SHP77 (cell line): ENCODE measurements at regions not wholly inside any gene's neighbourhood (a gene's known extent, or its start where the extent isn't known, plus 50 kb on each side); places are given as distances from the start of the nearest gene placed in this dataset.
"Not testable (repeated sequence)": the region's sequence is repeated elsewhere in the genome, so short reads cannot be mapped to it uniquely, and the experiment has no call there.

Source experiments
- DNase-seq, 2 experiments: peaks; one replicate each; lab custom pipeline; 2025; lab: John Stamatoyannopoulos, UW

DNA sequence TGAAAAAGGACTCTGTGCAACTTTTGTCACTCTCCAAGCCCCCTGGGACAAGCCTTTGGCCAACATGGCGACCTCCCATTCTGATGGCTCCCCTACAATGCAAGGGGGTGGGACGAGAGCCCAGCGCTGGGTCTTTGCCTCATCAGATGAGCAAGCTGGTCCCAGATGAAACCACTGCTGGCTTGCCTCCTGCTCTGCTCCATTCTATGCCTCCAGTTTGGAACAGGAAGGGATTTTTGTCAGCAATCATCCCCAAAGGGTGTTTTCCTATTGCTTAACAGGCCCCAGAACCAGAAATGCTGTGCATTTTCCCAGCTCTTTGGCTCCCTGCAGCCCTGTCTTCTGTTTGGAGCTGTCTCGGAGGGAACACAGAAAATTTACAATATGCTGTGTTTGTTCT, 412.7 kb downstream of the MAFB start:
- no peak for DNase-seq

DNA sequence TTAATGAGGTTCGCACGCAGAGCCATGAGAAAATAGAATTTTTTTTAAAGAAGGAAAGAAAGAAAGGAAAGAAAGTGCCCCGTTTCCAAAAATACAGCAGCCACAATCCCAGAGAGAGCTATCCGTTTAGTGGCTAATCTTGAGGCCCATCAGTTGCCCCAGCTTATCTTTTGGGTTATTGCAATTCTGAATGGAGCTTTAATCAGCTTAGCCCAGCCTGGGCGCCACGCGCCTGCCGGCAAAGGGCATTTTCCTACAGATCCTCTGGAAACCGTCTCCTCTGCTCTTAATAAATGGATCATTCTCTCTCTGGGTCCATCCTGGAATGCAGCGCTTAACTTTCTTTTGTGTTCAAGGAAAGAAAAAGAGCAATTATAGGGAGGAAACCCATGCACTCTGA, 413.3 kb downstream of the MAFB start:
- DNase-seq, result no peak

DNA sequence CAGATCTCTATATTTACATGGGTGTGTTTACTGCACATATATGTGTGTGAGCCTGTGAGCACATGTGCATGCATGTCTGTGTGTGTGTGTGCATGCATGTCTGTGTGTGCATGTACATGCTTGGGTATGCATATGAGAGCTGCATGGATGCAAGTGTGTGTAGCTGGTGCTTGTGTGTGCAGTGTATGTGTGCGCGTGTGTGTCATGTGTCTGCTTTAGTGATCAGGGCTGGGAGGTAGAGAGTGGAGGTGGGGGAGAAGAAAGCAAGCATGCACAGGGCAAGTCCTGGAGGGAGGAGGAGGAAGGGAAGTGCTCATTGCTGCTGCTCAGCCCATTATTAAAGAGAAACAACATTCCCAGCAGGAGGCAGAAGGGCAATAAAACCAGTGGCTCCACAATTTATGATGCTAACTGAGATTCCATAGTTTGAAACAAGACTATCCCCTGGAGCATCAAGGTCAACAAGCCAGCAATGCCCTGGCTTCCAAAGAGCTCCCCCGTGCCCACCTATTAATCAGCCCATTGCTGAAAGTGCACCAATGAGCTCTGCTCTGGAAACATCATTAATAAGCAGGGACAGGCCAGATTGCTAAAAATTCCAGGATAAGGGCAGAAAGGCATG, 414.0 kb downstream of the MAFB start:
- DNase-seq, result no peak

DNA sequence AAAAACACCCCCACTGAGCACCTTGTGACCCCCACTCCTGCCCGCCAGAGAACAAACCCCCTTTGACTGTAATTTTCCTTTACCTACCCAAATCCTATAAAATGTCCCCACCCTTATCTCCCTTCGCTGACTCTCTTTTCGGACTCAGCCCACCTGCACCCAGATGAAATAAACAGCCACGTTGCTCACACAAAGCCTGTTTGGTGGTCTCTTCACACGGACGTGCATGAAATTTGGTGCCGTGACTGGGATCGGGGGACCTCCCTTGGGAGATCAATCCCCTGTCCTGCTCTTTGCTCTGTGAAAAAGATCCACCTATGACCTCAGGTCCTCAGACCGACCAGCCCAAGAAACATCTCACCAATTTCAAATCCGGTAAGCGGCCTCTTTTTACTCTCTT, 419.8 kb downstream of the MAFB start:
- DNase-seq, result not testable (repeated sequence)

DNA sequence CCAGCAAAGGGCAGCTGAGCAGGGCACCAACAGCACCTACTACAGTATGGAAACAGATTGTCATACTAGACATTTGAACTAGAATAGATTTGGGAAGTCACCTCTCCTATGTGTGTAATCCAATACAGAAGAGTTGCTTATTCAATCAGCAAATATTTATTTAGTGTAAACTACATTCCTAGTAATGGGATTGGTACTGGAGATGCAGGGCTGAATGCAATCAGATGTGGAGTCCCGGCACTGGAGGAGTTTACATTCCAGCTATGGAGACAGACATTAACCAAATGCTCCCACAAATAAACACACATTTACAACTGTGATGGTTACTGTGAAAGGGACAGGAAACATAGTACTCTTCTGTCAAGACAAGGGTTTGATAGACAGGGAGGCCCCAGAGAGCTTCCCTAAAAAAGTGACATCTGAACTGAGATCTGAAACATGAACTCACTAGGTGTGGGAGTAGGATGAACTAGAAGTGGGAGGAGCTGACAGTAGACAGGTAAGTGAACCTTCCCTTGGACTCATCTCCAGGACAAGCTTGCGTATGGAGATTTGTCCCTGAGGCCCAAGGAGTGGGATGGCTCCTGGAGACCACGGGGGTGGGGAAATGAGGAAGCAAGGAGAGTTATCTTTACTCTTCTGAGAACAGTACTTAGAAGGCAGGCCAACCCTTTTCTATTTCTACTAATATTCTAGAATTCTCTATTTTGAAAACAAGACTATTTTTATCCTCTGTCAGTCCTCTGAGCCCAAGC, 420.5 kb downstream of the MAFB start:
- no peak for DNase-seq

DNA sequence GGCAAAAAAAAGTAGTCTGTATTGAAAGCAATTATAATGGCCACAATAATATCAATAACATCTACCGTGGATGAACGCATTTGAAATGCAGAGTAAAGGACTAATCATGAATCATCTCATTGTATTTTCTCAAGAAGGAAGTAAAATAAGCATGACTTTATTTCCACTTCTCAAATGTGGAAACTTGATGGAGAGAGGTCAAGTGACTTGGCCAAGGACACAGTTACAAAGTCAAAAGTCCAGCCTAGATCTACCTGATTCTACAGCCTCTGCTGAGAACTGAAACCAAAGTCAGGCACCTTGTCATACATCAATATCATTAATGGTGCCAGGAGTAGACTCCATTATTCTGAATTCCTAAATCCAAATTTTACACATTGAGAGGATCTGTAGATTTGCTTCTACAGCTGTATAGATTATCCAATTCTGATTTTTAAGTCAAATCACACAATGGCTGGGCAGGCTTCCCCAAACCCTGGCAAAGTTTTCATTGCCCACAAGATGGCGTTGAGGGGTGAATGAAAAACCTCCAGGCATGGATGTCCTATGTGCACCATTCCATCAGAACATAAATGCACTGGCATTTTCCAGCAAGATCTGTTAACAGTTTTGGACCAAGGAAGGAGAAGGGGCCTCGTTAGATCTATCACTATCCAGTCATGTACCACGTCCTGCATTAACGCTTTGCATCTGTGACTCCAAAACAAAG, 423.1 kb downstream of the MAFB start:
- DNase-seq, result no peak

DNA sequence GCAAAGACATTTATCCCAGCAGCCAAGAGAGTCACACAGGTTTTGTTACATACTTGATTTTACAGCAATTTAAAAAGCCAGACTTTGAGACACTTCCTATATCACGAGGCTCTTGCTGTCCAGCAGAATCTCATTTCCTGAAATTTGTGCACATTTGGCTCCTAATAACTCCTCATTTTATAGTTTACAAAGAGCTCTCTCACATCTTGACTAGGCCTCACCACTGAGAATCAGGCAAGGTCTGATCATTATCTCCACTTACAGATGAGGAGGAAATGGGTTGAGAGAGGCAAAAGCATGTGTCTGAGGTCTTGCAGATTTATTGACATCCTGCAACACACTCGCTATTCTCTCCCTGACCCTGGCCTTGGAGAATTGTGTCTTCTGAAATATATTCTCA, 426.8 kb downstream of the MAFB start:
- DNase-seq, result no peak

DNA sequence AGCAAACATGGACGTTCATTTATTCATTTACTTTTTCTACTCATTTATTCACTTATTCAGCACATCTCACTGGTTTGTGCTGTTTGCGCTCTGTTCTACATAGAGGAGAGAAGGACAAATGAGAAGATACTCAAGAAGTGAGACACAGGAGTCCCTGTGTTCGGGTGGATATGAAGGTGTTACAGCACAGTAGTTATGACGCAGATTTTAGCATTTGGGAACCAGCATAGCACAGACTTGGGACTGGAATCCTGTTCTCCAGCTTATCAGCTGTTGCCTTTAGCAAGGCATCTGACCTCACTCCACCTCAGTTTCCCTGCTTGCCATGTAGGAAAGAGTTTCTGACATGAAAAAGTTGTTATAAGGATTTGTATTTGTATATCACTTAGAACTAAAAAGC, 430.1 kb downstream of the MAFB start:
- no peak for DNase-seq

DNA sequence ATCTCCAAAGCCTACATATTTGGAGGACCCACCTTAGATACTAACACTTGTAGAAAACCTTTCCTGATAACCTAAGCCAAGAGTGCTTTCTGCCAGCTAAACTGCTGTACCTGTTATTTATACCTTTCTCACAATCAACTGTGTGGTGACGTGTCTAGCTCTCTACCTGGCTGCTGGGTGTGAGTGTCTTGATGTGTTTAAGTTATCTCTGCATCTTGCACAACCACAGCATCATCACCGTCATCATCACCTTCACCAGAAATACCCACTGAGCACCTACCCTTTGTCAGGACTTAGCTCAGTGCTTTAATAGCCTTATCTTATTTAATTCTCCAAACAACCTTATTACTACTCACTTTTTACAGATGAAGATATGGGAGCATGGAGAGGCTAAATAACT, 431.3 kb downstream of the MAFB start:
- DNase-seq, result no peak

DNA sequence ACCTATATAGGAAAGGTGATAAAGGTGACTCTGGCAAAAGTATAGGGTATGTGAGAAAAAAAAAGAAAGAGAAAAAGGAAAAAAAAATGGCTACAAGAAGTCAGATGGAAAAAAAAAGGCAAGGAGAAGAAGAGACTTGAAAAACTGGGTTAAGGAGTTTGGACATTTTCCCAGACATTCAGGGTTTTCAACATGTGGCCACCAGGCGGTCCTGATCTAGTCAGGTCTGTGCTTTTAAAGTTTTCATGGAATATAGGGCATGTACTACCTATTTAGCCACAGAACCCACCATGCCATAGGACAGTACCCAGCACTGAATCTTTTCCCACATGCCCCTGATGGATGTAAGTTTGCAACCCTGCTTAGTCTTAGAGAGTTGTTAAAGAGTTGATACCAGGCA, 433.7 kb downstream of the MAFB start:
- DNase-seq, result no peak

DNA sequence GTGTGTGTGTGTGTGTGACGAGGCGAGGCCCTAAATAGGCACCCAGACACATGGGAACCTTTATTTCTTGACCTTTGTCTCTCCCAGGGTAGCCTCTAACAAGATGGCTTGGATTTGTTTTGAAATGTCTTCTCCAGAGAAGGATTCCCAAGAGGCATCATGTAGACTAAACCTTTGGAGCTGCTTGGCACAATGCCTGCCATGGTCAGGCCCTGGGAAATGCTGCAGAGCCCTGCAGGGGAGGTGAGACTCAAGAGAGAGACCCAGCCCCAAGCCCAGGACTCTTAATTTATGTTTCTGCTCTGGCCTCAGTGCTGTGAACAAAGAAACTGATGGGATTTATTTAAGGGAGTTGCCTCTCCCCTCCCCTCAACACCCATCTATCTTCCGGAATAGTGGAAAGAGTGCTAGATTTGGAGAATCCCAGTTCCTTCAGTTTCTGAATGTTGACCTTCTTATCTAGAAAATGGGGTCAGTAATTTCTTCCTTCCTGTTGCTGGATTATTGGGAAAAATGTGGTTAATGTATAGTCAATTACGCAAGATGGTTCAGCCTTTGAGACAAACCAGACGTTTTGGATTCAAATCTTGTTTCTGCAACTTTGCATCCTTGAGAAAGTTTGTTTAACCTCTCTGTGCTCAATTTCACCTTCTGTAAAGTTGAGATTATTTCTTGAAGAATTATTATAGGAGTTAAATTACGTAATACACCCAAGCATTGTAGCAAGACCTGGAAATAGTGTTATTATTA, 434.8 kb downstream of the MAFB start:
- DNase-seq, result no peak

DNA sequence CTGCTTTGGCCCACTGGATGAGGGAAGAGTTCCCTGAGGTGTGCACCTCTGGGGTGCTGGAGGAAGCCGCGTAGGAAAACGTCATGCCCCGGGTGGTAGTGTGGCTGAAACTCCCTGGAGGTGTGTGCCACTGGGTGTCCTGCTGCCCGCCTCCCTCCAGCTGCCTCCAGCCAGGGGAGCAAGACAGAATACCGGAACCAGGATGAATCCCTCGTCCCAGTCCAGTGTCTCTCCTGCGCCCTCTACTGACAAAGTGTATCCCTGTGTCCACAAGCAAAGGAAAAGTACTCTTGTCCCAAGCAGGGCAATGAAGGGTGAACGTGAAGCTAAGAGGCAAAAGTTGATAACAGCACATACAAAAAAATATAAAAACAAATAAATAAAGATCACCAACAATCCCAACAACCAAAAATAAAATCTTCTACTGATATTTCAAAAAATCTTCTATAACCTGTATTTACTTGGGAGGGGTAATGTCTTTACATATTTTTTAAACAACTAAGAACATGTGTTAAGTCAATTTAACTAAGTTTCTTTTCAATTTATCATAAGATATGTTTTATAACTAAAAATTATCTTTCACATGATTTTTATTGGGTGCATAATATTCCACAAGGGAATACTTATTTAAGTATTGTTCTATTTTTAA, 437.6 kb downstream of the MAFB start:
- peak; percentile 5 to 10 for DNase-seq

DNA sequence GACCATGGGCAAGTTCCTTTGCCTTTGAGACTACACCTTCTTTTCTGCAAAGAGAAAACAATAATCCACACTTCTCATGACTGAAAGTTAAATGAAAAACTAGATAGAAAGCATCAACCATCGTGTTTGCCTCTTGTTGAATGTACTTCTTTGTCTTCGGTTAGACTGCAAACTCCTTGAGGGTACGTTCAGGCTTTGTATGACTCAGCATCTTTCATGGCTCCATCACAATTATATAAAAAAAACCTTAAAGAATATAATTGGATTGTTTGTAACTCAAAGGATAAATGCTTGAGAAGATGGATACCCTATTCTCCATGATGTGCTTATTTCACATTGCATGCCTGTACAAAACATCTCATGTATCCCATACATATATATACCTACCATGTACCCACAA, 439.2 kb downstream of the MAFB start:
- no peak for DNase-seq

DNA sequence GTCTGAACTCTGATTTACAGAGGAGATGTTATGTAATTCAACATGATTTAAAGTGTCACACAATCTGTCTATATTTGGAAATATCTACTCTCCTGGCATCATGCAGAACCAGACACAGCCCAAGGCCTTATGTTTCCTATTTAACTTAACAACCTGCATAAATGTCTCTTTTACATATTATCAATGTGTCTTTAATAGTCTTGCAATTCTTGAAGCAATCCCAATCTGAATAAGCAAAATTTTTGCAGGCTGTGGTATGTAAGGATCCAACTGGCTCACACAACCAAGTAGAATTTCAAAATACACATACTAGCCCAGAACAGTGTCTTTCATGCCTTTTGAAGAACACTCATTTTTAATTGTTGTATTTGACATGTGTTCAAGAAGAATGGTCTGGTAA, 443.2 kb downstream of the MAFB start:
- no peak for DNase-seq

DNA sequence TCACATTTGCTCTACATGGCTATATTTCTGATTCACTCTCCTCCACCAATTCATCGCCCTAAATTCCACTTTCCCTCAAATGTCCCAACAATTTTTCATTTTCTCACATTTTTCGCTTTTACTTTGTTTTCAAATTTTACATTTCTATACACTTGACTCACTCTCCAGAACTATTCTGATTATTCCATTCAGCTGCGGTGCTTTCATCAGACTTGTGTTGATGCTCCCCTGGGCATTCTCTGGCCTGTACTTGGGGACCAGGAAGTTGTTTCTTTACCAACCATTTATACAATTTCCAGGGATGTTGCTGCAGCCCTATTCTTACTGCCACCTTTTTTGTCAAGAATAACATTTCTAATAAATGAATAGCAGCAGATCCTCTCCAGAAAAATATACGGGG, 444.8 kb downstream of the MAFB start:
- DNase-seq, result no peak

DNA sequence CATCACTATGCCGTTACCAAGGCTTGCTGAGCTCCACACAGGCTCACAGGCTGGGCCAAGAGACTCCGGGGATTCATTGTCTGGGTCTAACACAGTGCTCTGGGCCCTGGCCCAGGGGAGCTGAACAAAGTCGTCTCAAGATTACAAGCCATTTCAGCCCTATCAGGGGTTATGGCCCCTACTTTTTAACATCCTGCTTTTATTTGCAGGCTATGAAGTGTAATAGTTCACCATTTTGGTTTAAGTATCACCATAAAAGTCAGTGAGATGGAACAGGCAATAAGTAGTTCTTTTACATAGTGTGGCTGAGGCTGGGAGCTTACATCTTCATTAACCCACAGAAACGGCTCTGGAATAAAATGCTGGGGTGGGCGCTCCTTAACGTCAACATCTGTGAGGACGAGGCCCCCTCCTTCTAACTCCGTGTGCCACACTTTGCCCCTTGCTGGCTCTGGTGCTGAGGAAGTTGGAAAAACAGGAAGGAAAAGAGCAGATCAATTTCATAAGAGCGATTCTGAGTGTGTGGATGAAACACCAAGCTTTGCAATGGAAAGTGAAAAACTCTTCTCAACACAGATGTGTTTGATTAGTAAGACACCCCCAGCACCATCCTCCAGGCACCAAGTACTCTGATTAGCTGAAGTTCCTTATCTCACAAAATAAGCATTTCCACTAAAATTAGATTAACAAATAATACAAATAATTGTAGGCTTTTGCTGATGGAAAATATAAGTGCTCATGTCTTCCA, 447.3 kb downstream of the MAFB start:
- no peak for DNase-seq

DNA sequence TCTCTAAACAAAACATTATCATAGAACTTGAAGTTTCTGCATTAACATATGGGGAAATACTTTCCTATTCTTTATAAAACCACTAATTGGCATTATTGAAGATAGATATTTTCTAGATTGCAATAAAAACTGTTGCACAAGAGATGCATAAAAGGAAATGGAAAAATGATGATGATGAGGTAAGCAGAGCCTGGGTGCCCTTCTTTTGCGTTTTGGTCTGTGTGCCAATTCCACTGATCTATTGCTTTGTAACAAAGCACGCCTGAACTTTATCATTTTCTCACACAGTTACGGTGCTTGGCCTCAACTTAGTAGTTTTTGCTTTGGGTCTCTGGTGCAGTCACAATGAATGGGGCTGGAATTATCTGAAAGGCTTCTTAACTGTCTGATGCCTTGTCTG, 450.5 kb downstream of the MAFB start:
- no peak for DNase-seq

DNA sequence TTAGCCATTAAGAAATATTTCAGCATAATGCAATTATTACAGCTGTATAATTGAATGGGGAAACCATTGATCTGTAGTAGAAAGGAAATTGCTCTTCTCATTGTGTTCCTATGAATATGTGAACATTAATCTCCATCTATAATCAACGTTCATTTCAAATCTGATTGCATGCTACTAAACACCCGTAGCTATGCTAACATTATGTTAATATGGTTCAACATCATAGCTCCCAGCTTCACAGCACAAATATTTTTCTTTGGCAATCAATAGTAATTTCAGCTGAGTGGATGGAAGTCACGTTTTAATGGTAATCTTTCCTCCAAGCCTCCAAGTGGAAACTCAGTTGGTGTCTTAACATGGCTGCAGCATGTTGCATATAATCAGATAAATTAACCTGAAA, 454.4 kb downstream of the MAFB start:
- no peak for DNase-seq

DNA sequence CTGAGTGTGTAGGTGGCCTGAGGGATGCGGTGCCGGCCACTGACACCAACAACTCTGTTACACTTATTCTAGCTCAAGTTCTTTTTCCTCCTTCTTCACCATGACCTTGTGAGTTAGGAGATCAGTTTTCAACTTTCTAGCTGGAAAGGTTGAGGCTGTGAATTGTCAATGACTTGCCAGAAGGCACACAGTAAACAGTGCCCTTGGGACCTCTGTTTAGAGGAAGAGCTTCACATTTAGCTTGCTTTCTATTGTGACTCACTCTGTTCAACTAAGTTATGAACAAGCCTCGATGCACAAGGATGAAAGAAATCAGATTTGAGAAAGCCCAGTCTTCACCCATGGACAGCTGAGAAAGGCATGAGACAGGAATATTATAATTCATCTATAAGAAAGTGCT, 455.6 kb downstream of the MAFB start:
- no peak for DNase-seq

DNA sequence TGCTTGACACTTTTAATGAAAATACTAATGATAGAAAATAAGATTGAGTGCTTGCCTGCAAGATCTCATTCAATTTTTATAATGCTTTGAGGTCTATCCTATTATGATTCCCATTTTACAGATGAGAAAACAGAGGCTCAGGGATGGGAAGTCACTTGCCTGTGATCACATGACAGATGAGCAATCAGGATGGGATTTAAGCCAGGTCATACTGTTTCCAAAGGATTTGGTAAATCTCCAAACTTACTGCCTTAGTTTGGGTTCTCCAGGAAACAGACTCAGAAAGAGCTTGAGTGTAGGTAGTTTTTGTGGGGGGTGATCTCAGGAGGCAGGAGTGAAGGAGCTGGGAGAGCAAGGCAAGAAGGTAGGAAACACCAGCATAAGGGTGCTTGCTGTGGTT, 456.3 kb downstream of the MAFB start:
- DNase-seq, result no peak

DNA sequence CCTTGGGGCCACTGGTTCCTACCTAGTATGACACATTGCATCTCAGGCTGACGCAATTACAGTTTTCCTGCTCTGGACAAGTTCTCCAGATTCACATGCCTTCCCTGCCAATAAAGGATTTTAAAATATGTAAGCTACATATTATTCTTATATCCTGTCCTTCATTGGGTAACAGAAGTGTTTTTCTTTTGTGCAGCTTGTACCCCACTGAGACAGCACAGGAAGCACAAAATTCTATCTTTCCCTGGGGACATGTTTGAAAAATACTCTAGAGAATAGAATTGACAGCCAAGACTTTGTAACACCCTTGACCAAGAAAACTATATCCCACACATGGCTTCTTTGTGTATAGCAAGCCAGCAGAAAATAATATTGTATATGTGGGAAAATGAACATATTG, 456.8 kb downstream of the MAFB start:
- DNase-seq, result no peak
